Forelimb muscle (tissue), 1 donor: ENCODE measurements at regions not wholly inside any gene's neighbourhood (a gene's known extent, or its start where the extent isn't known, plus 50 kb on each side); places are given as distances from the start of the nearest gene placed in this dataset.

Experiments
- DNase-seq: peaks from one replicate; pipeline ENCODE4 v3.0.0-alpha.2; 2013; ENCODE audit warnings: low read depth

GRCh38 chr1:103162360-103162759 lies 54.0 kb upstream of the COL11A1 start:
- DNase-seq = no peak

DNA sequence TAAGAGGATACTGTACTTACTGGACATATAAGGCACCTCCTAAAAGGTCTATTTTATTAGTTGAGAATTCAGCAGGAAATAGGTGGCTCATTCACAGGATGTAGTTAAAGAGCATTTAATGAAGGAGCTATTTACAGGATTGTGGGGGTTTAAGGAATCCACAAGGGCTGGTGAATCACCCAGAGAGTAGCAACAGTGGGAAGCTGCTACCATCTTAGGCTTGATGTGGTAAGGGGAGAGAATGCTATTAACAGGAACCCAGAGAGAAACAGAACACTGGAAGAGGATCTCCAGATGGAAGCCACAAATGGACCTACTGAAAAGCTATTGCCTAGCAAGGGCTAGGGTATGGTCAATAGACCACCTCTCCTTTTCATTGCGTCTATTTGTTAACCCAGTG lies 52.0 kb upstream of the COL11A1 start:
- no peak for DNase-seq
